ENCODE measurements at regions not wholly inside any gene's neighbourhood (a gene's known extent, or its start where the extent isn't known, plus 50 kb on each side); places are given as distances from the start of the nearest gene placed in this dataset.
"Not testable (repeated sequence)": the region's sequence is repeated elsewhere in the genome, so short reads cannot be mapped to it uniquely, and the experiment has no call there.

- Mint-ChIP-seq H3K27ac (no peak overlapping the region), H3K4me1 (no peaks in the 10 kb centered on the region), H3K4me3 (no peak overlapping the region), H3K9me3 (peaks cover 7% of the 10 kb centered on the region), H3K36me3 (ENCODE audit: low read depth) (no peaks in the 10 kb centered on the region), H3K27me3 (no peaks in the 10 kb centered on the region)
- DNase-seq: no peak
- intact Hi-C loops (cut with micrococcal nuclease): no loop called here
Observed at GRCh38 chr1:105204836-105205371, 1455.2 kb downstream of the AMY1C start.

- no peak overlapping the region for H3K4me3 Mint-ChIP-seq
- no peak overlapping the region for H3K27ac Mint-ChIP-seq
- peaks cover 12% of the 10 kb centered on the region for H3K9me3 Mint-ChIP-seq
- DNase-seq: no peak
- H3K4me1 Mint-ChIP-seq: no peaks in the 10 kb centered on the region
- H3K36me3 Mint-ChIP-seq (ENCODE audit: low read depth): no peaks in the 10 kb centered on the region
- no peaks in the 10 kb centered on the region for H3K27me3 Mint-ChIP-seq
- intact Hi-C loops (cut with micrococcal nuclease): no loop called here
Observed at GRCh38 chr1:105208581-105208980, 1458.9 kb downstream of the AMY1C start.

GRCh38 chr1:105210747-105211146 is 1461.0 kb downstream of the AMY1C start:
- Mint-ChIP-seq H3K4me3 (no peak overlapping the region), H3K4me1 (no peaks in the 10 kb centered on the region), H3K36me3 (ENCODE audit: low read depth) (no peaks in the 10 kb centered on the region), H3K27me3 (no peaks in the 10 kb centered on the region), H3K9me3 (peaks cover 12% of the 10 kb centered on the region), H3K27ac (no peak overlapping the region)
- intact Hi-C loops (cut with micrococcal nuclease): no loop called here
- no peak for DNase-seq

GRCh38 chr1:105231378-105231777 is 1481.7 kb downstream of the AMY1C start:
- H3K9me3 Mint-ChIP-seq: peaks cover 12% of the 10 kb centered on the region
- H3K27me3 Mint-ChIP-seq: no peaks in the 10 kb centered on the region
- intact Hi-C loops (cut with micrococcal nuclease): no loop called here
- no peak overlapping the region for H3K4me3 Mint-ChIP-seq
- DNase-seq: no peak
- no peak overlapping the region for H3K27ac Mint-ChIP-seq
- H3K36me3 Mint-ChIP-seq (ENCODE audit: low read depth): no peaks in the 10 kb centered on the region
- no peaks in the 10 kb centered on the region for H3K4me1 Mint-ChIP-seq

- H3K27ac Mint-ChIP-seq: no peak overlapping the region
- no peak for DNase-seq
- H3K27me3 Mint-ChIP-seq: no peaks in the 10 kb centered on the region
- H3K36me3 Mint-ChIP-seq (ENCODE audit: low read depth): no peaks in the 10 kb centered on the region
- no peaks in the 10 kb centered on the region for H3K4me1 Mint-ChIP-seq
- peaks cover 2% of the 10 kb centered on the region for H3K9me3 Mint-ChIP-seq
- intact Hi-C loops (cut with micrococcal nuclease): no loop called here
- no peak overlapping the region for H3K4me3 Mint-ChIP-seq
Observed at GRCh38 chr1:105243411-105243810, 1493.7 kb downstream of the AMY1C start.

GRCh38 chr1:105243969-105244368 is 1494.3 kb downstream of the AMY1C start:
- H3K4me3 Mint-ChIP-seq: no peak overlapping the region
- no peak for DNase-seq
- H3K9me3 Mint-ChIP-seq: peaks cover 2% of the 10 kb centered on the region
- intact Hi-C loops (cut with micrococcal nuclease): no loop called here
- no peaks in the 10 kb centered on the region for H3K36me3 Mint-ChIP-seq (ENCODE audit: low read depth)
- no peaks in the 10 kb centered on the region for H3K4me1 Mint-ChIP-seq
- no peaks in the 10 kb centered on the region for H3K27me3 Mint-ChIP-seq
- H3K27ac Mint-ChIP-seq: no peak overlapping the region

- intact Hi-C loops (cut with micrococcal nuclease): no loop called here
- no peaks in the 10 kb centered on the region for H3K4me1 Mint-ChIP-seq
- H3K9me3 Mint-ChIP-seq: peaks cover 6% of the 10 kb centered on the region
- no peak overlapping the region for H3K4me3 Mint-ChIP-seq
- H3K27me3 Mint-ChIP-seq: no peaks in the 10 kb centered on the region
- H3K36me3 Mint-ChIP-seq (ENCODE audit: low read depth): no peaks in the 10 kb centered on the region
- no peak for DNase-seq
- H3K27ac Mint-ChIP-seq: no peak overlapping the region
Observed at GRCh38 chr1:105254906-105255305, 1505.2 kb downstream of the AMY1C start.

GRCh38 chr1:105260001-105260400 is 1510.3 kb downstream of the AMY1C start:
- intact Hi-C loops (cut with micrococcal nuclease): no loop called here
- H3K9me3 Mint-ChIP-seq: peaks cover 17% of the 10 kb centered on the region
- no peak overlapping the region for H3K27ac Mint-ChIP-seq
- H3K4me1 Mint-ChIP-seq: no peaks in the 10 kb centered on the region
- no peaks in the 10 kb centered on the region for H3K36me3 Mint-ChIP-seq (ENCODE audit: low read depth)
- no peak for DNase-seq
- no peaks in the 10 kb centered on the region for H3K27me3 Mint-ChIP-seq
- H3K4me3 Mint-ChIP-seq: no peak overlapping the region

GRCh38 chr1:105270966-105271365 is 1521.3 kb downstream of the AMY1C start:
- no peak overlapping the region for H3K4me3 Mint-ChIP-seq

GRCh38 chr1:105272376-105272775 is 1522.7 kb downstream of the AMY1C start:
- H3K27me3 Mint-ChIP-seq; H3K27ac Mint-ChIP-seq; H3K36me3 Mint-ChIP-seq (ENCODE audit: low read depth); intact Hi-C loops (cut with micrococcal nuclease); H3K4me3 Mint-ChIP-seq; DNase-seq; H3K4me1 Mint-ChIP-seq: not testable (repeated sequence)
- H3K9me3 Mint-ChIP-seq: peaks cover 17% of the 10 kb centered on the region

More at GRCh38 chr1:105270966-105271365, 1521.3 kb downstream of the AMY1C start:
- intact Hi-C loops (cut with micrococcal nuclease): no loop called here
- H3K4me1 Mint-ChIP-seq: no peaks in the 10 kb centered on the region
- H3K36me3 Mint-ChIP-seq (ENCODE audit: low read depth): no peaks in the 10 kb centered on the region
- H3K27ac Mint-ChIP-seq: no peak overlapping the region
- no peaks in the 10 kb centered on the region for H3K27me3 Mint-ChIP-seq
- DNase-seq: no peak
- H3K9me3 Mint-ChIP-seq: peaks cover 17% of the 10 kb centered on the region

GRCh38 chr1:105294838-105295237 is 1545.1 kb downstream of the AMY1C start:
- Mint-ChIP-seq H3K36me3 (ENCODE audit: low read depth) (no peaks in the 10 kb centered on the region), H3K4me3 (no peak overlapping the region), H3K4me1 (no peaks in the 10 kb centered on the region), H3K9me3 (no peaks in the 10 kb centered on the region), H3K27ac (no peak overlapping the region), H3K27me3 (no peaks in the 10 kb centered on the region)
- intact Hi-C loops (cut with micrococcal nuclease): no loop called here
- no peak for DNase-seq

GRCh38 chr1:105310063-105310462 is 1560.4 kb downstream of the AMY1C start:
- H3K9me3 Mint-ChIP-seq: peaks cover 13% of the 10 kb centered on the region
- no peak overlapping the region for H3K4me3 Mint-ChIP-seq
- no peak overlapping the region for H3K27ac Mint-ChIP-seq
- H3K27me3 Mint-ChIP-seq: no peaks in the 10 kb centered on the region
- no peaks in the 10 kb centered on the region for H3K4me1 Mint-ChIP-seq
- intact Hi-C loops (cut with micrococcal nuclease): no loop called here
- DNase-seq: no peak
- no peaks in the 10 kb centered on the region for H3K36me3 Mint-ChIP-seq (ENCODE audit: low read depth)

GRCh38 chr1:105317976-105318375 is 1568.3 kb downstream of the AMY1C start:
- Mint-ChIP-seq H3K36me3 (ENCODE audit: low read depth) (no peaks in the 10 kb centered on the region), H3K4me1 (no peaks in the 10 kb centered on the region), H3K27ac (no peak overlapping the region), H3K4me3 (no peak overlapping the region), H3K9me3 (no peaks in the 10 kb centered on the region), H3K27me3 (no peaks in the 10 kb centered on the region)
- DNase-seq: no peak
- intact Hi-C loops (cut with micrococcal nuclease): no loop called here

- Mint-ChIP-seq H3K27me3 (no peaks in the 10 kb centered on the region), H3K4me1 (no peaks in the 10 kb centered on the region)
- intact Hi-C loops (cut with micrococcal nuclease): no loop called here
Observed at GRCh38 chr1:105326886-105327285, 1577.2 kb downstream of the AMY1C start.

GRCh38 chr1:105337420-105337819 is 1587.7 kb downstream of the AMY1C start:
- Mint-ChIP-seq H3K9me3 (no peaks in the 10 kb centered on the region), H3K4me3 (no peak overlapping the region), H3K36me3 (ENCODE audit: low read depth) (no peaks in the 10 kb centered on the region), H3K27ac (no peak overlapping the region), H3K4me1 (no peaks in the 10 kb centered on the region), H3K27me3 (no peaks in the 10 kb centered on the region)
- no peak for DNase-seq
- intact Hi-C loops (cut with micrococcal nuclease): no loop called here

More at GRCh38 chr1:105326886-105327285, 1577.2 kb downstream of the AMY1C start:
- Mint-ChIP-seq H3K36me3 (ENCODE audit: low read depth) (no peaks in the 10 kb centered on the region), H3K27ac (no peak overlapping the region), H3K4me3 (no peak overlapping the region), H3K9me3 (no peaks in the 10 kb centered on the region)
- DNase-seq: no peak

Measured in activated CD4-positive, alpha-beta T cell treated with anti-CD3 and anti-CD28 coated beads, Interleukin-2, amount 10 ng/mL, durations not matched to agents 24 days and 14 days (primary cell).